ENCODE measurements at regions not wholly inside any gene's neighbourhood (a gene's known extent, or its start where the extent isn't known, plus 50 kb on each side); places are given as distances from the start of the nearest gene placed in this dataset.

- H3K9ac ChIP-seq (ENCODE audit: low read length in 2 of 2), result no peak overlapping the region
- no peaks in the 10 kb centered on the region for H3K4me1 ChIP-seq (ENCODE audit: control insufficient read depth, insufficient read depth, low read length)
- H3K4me3 ChIP-seq (ENCODE audit: low read length in 2 of 2), result no peak overlapping the region
- no peaks in the 10 kb centered on the region for H3K36me3 ChIP-seq (ENCODE audit: control insufficient read depth in 2 of 2, insufficient read depth in 2 of 2, low read length in 2 of 2)
- peaks cover 0 to 3% of the 10 kb centered on the region in 2 donors for H3K27me3 ChIP-seq (ENCODE audit: control insufficient read depth in 1 of 2, insufficient read depth in 2 of 2, low read length in 2 of 2)
- no peaks in the 10 kb centered on the region for H3K9me3 ChIP-seq (ENCODE audit: control insufficient read depth in 2 of 2, low read length in 2 of 2)
- no peak overlapping the region for H3K27ac ChIP-seq (ENCODE audit: low read length)
Observed at GRCh38 chr10:8189458-8189857, 135.0 kb downstream of the GATA3 start.

DNA sequence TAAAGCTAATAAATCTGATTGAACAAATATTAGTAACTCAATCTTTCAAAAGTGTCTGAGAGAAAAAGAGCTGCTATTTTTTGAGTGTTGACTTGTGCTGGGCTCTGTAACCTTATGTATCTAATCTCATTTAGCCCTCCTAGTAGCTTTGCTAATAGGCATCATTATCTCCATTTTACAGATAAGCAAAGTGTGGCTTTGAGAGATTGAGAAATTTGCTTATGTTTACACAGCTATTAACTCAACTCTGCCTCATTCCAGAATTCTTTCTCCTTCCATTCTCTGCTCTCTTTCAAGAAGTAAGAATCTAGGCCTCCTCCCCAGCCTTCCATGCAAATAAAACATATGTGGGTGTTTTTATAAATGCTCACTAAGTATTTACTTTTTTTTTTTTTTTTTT, 137.8 kb downstream of the GATA3 start:
- Histone ChIP-seq H3K9me3 (ENCODE audit: control insufficient read depth in 2 of 2, low read length in 2 of 2) (no peaks in the 10 kb centered on the region), H3K27me3 (ENCODE audit: control insufficient read depth in 1 of 2, insufficient read depth in 2 of 2, low read length in 2 of 2) (peaks cover 0 to 3% of the 10 kb centered on the region in 2 donors), H3K27ac (ENCODE audit: low read length) (no peak overlapping the region), H3K36me3 (ENCODE audit: control insufficient read depth in 2 of 2, insufficient read depth in 2 of 2, low read length in 2 of 2) (no peaks in the 10 kb centered on the region), H3K4me1 (ENCODE audit: control insufficient read depth, insufficient read depth, low read length) (no peaks in the 10 kb centered on the region), H3K4me3 (ENCODE audit: low read length in 2 of 2) (no peak overlapping the region), H3K9ac (ENCODE audit: low read length in 2 of 2) (no peak overlapping the region)

- Histone ChIP-seq H3K4me1 (ENCODE audit: control insufficient read depth, insufficient read depth, low read length) (no peaks in the 10 kb centered on the region), H3K27ac (ENCODE audit: low read length) (no peak overlapping the region), H3K27me3 (ENCODE audit: control insufficient read depth in 1 of 2, insufficient read depth in 2 of 2, low read length in 2 of 2) (no peaks in the 10 kb centered on the region), H3K9me3 (ENCODE audit: control insufficient read depth in 2 of 2, low read length in 2 of 2) (no peaks in the 10 kb centered on the region), H3K36me3 (ENCODE audit: control insufficient read depth in 2 of 2, insufficient read depth in 2 of 2, low read length in 2 of 2) (no peaks in the 10 kb centered on the region), H3K4me3 (ENCODE audit: low read length in 2 of 2) (no peak overlapping the region), H3K9ac (ENCODE audit: low read length in 2 of 2) (no peak overlapping the region)
Observed at GRCh38 chr10:8193546-8193945, 139.1 kb downstream of the GATA3 start.

DNA sequence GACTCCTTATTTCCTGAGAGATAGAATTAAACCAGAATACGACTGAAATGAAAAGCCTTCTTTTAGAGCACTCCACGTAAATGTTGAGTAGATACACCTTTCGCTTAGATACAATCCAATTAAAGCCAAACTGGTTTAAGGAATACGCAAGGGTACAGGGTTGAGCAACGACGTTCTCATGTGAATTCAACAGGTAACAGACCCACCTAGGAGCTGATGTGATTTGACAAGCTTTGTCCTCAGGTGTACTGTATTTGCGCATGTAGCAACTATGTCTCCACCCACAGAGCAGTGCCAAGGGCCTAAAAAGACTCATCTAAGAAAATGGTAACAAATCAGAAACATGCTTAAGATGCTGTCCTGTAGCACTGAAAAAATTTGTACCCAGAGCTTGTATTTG, 139.6 kb downstream of the GATA3 start:
- no peaks in the 10 kb centered on the region for H3K9me3 ChIP-seq (ENCODE audit: control insufficient read depth in 2 of 2, low read length in 2 of 2)
- H3K9ac ChIP-seq (ENCODE audit: low read length in 2 of 2), result no peak overlapping the region

GRCh38 chr10:8206882-8207281, 152.4 kb downstream of the GATA3 start:
- Histone ChIP-seq H3K36me3 (ENCODE audit: control insufficient read depth in 2 of 2, insufficient read depth in 2 of 2, low read length in 2 of 2) (no peaks in the 10 kb centered on the region), H3K9me3 (ENCODE audit: control insufficient read depth in 2 of 2, low read length in 2 of 2) (no peaks in the 10 kb centered on the region), H3K27me3 (ENCODE audit: control insufficient read depth in 1 of 2, insufficient read depth in 2 of 2, low read length in 2 of 2) (no peaks in the 10 kb centered on the region), H3K9ac (ENCODE audit: low read length in 2 of 2) (no peak overlapping the region), H3K27ac (ENCODE audit: low read length) (no peak overlapping the region), H3K4me3 (ENCODE audit: low read length in 2 of 2) (no peak overlapping the region), H3K4me1 (ENCODE audit: control insufficient read depth, insufficient read depth, low read length) (no peaks in the 10 kb centered on the region)

More for the DNA sequence above, 139.6 kb downstream of the GATA3 start:
- no peak overlapping the region for H3K27ac ChIP-seq (ENCODE audit: low read length)
- no peaks in the 10 kb centered on the region for H3K4me1 ChIP-seq (ENCODE audit: control insufficient read depth, insufficient read depth, low read length)
- no peaks in the 10 kb centered on the region for H3K27me3 ChIP-seq (ENCODE audit: control insufficient read depth in 1 of 2, insufficient read depth in 2 of 2, low read length in 2 of 2)
- H3K36me3 ChIP-seq (ENCODE audit: control insufficient read depth in 2 of 2, insufficient read depth in 2 of 2, low read length in 2 of 2), result no peaks in the 10 kb centered on the region
- H3K4me3 ChIP-seq (ENCODE audit: low read length in 2 of 2), result no peak overlapping the region

DNA sequence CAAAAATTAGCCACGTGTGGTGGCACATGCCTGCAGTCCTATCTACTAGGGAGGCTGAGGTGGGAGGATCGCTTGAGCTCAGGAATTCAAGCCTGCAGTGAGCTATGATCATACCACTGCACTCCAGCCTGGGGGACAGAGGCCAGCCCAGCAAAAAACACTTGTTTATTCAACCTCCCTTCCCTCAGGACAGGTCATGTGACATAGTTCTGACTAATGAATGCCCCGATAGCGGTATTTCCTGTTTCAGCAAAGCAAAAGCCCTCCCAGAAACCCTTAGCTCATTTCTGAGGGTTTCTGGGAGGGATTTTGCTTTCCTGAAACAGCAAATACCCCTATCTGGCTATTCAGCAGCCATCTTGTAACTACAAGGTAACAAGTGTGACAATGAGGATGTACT, 157.1 kb downstream of the GATA3 start:
- Histone ChIP-seq H3K4me1 (ENCODE audit: control insufficient read depth, insufficient read depth, low read length) (no peaks in the 10 kb centered on the region), H3K27ac (ENCODE audit: low read length) (no peak overlapping the region), H3K4me3 (ENCODE audit: low read length in 2 of 2) (no peak overlapping the region), H3K36me3 (ENCODE audit: control insufficient read depth in 2 of 2, insufficient read depth in 2 of 2, low read length in 2 of 2) (no peaks in the 10 kb centered on the region), H3K27me3 (ENCODE audit: control insufficient read depth in 1 of 2, insufficient read depth in 2 of 2, low read length in 2 of 2) (no peaks in the 10 kb centered on the region), H3K9me3 (ENCODE audit: control insufficient read depth in 2 of 2, low read length in 2 of 2) (no peaks in the 10 kb centered on the region), H3K9ac (ENCODE audit: low read length in 2 of 2) (no peak overlapping the region)

DNA sequence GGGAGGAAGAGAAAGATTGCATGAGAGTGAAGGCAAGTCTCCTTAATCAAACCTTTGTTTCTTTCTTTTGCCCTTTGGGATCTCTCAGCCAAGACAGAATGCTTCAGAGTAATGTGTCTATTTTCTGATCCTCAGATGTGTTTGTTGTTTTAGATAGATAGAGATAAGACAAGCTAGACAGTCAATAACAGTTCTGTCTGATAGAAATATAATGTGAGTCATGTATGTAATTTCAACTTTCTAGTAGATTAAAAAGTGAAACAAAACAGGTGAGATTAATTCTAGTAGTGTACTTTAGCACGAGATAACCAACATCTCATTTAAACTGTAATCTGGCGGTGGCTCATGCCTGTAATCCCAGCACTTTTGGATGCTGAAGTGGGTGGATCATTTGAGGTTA, 159.2 kb downstream of the GATA3 start:
- Histone ChIP-seq H3K27me3 (ENCODE audit: control insufficient read depth in 1 of 2, insufficient read depth in 2 of 2, low read length in 2 of 2) (no peaks in the 10 kb centered on the region), H3K9me3 (ENCODE audit: control insufficient read depth in 2 of 2, low read length in 2 of 2) (no peaks in the 10 kb centered on the region), H3K36me3 (ENCODE audit: control insufficient read depth in 2 of 2, insufficient read depth in 2 of 2, low read length in 2 of 2) (no peaks in the 10 kb centered on the region), H3K4me3 (ENCODE audit: low read length in 2 of 2) (no peak overlapping the region), H3K9ac (ENCODE audit: low read length in 2 of 2) (no peak overlapping the region), H3K4me1 (ENCODE audit: control insufficient read depth, insufficient read depth, low read length) (no peaks in the 10 kb centered on the region), H3K27ac (ENCODE audit: low read length) (no peak overlapping the region)

DNA sequence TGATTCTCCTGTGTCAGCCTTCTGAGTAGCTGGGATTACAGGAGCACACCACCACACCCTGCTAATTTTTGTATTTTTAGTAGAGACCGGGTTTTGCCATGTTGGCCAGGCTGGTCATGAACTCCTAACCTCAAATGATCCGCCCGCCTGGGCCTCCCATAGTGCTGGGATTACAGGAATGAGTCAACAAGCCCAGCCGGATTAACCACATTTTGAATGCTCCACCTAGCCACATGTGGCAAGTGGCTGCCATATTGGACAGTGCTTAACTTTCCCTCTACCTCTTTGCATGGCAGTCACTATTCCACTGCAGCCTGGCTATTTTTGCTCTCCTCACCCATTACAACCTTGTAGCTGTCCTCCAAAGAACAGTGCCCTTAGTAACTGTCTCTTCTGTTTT, 160.1 kb downstream of the GATA3 start:
- Histone ChIP-seq H3K9ac (ENCODE audit: low read length in 2 of 2) (no peak overlapping the region), H3K36me3 (ENCODE audit: control insufficient read depth in 2 of 2, insufficient read depth in 2 of 2, low read length in 2 of 2) (no peaks in the 10 kb centered on the region), H3K9me3 (ENCODE audit: control insufficient read depth in 2 of 2, low read length in 2 of 2) (no peaks in the 10 kb centered on the region), H3K4me1 (ENCODE audit: control insufficient read depth, insufficient read depth, low read length) (no peaks in the 10 kb centered on the region), H3K4me3 (ENCODE audit: low read length in 2 of 2) (no peak overlapping the region), H3K27ac (ENCODE audit: low read length) (no peak overlapping the region), H3K27me3 (ENCODE audit: control insufficient read depth in 1 of 2, insufficient read depth in 2 of 2, low read length in 2 of 2) (no peaks in the 10 kb centered on the region)

- Histone ChIP-seq H3K27me3 (ENCODE audit: control insufficient read depth in 1 of 2, insufficient read depth in 2 of 2, low read length in 2 of 2) (no peaks in the 10 kb centered on the region), H3K36me3 (ENCODE audit: control insufficient read depth in 2 of 2, insufficient read depth in 2 of 2, low read length in 2 of 2) (no peaks in the 10 kb centered on the region), H3K9me3 (ENCODE audit: control insufficient read depth in 2 of 2, low read length in 2 of 2) (no peaks in the 10 kb centered on the region), H3K9ac (ENCODE audit: low read length in 2 of 2) (no peak overlapping the region), H3K27ac (ENCODE audit: low read length) (no peak overlapping the region), H3K4me1 (ENCODE audit: control insufficient read depth, insufficient read depth, low read length) (no peaks in the 10 kb centered on the region), H3K4me3 (ENCODE audit: low read length in 2 of 2) (no peak overlapping the region)
Observed at GRCh38 chr10:8216893-8217292, 162.4 kb downstream of the GATA3 start.

GRCh38 chr10:8221451-8221850, 167.0 kb downstream of the GATA3 start:
- H3K36me3 ChIP-seq (ENCODE audit: control insufficient read depth in 2 of 2, insufficient read depth in 2 of 2, low read length in 2 of 2), result no peaks in the 10 kb centered on the region
- no peaks in the 10 kb centered on the region for H3K4me1 ChIP-seq (ENCODE audit: control insufficient read depth, insufficient read depth, low read length)
- H3K27ac ChIP-seq (ENCODE audit: low read length), result no peak overlapping the region
- H3K9ac ChIP-seq (ENCODE audit: low read length in 2 of 2), result no peak overlapping the region
- H3K9me3 ChIP-seq (ENCODE audit: control insufficient read depth in 2 of 2, low read length in 2 of 2), result no peaks in the 10 kb centered on the region
- H3K27me3 ChIP-seq (ENCODE audit: control insufficient read depth in 1 of 2, insufficient read depth in 2 of 2, low read length in 2 of 2), result no peaks in the 10 kb centered on the region
- H3K4me3 ChIP-seq (ENCODE audit: low read length in 2 of 2), result no peak overlapping the region

- Histone ChIP-seq H3K27ac (ENCODE audit: low read length) (no peak overlapping the region), H3K9ac (ENCODE audit: low read length in 2 of 2) (no peak overlapping the region), H3K36me3 (ENCODE audit: control insufficient read depth in 2 of 2, insufficient read depth in 2 of 2, low read length in 2 of 2) (no peaks in the 10 kb centered on the region), H3K4me1 (ENCODE audit: control insufficient read depth, insufficient read depth, low read length) (no peaks in the 10 kb centered on the region), H3K9me3 (ENCODE audit: control insufficient read depth in 2 of 2, low read length in 2 of 2) (no peaks in the 10 kb centered on the region), H3K4me3 (ENCODE audit: low read length in 2 of 2) (no peak overlapping the region), H3K27me3 (ENCODE audit: control insufficient read depth in 1 of 2, insufficient read depth in 2 of 2, low read length in 2 of 2) (no peaks in the 10 kb centered on the region)
Observed at GRCh38 chr10:8224591-8224990, 170.1 kb downstream of the GATA3 start.

GRCh38 chr10:8225187-8225586, 170.7 kb downstream of the GATA3 start:
- H3K9me3 ChIP-seq (ENCODE audit: control insufficient read depth in 2 of 2, low read length in 2 of 2), result no peaks in the 10 kb centered on the region

More at GRCh38 chr10:8225187-8225586, 170.7 kb downstream of the GATA3 start:
- no peaks in the 10 kb centered on the region for H3K36me3 ChIP-seq (ENCODE audit: control insufficient read depth in 2 of 2, insufficient read depth in 2 of 2, low read length in 2 of 2)
- no peak overlapping the region for H3K27ac ChIP-seq (ENCODE audit: low read length)
- no peak overlapping the region for H3K9ac ChIP-seq (ENCODE audit: low read length in 2 of 2)
- no peak overlapping the region for H3K4me3 ChIP-seq (ENCODE audit: low read length in 2 of 2)
- no peaks in the 10 kb centered on the region for H3K27me3 ChIP-seq (ENCODE audit: control insufficient read depth in 1 of 2, insufficient read depth in 2 of 2, low read length in 2 of 2)
- H3K4me1 ChIP-seq (ENCODE audit: control insufficient read depth, insufficient read depth, low read length), result no peaks in the 10 kb centered on the region
